Fibroblast of gingiva (primary cell): ENCODE measurements at regions not wholly inside any gene's neighbourhood (a gene's known extent, or its start where the extent isn't known, plus 50 kb on each side); places are given as distances from the start of the nearest gene placed in this dataset.

Experiments used
- DNase-seq: peaks from one replicate; pipeline ENCODE4 v3.0.0-alpha.2; 2011; ENCODE audit warnings: low read depth

DNA sequence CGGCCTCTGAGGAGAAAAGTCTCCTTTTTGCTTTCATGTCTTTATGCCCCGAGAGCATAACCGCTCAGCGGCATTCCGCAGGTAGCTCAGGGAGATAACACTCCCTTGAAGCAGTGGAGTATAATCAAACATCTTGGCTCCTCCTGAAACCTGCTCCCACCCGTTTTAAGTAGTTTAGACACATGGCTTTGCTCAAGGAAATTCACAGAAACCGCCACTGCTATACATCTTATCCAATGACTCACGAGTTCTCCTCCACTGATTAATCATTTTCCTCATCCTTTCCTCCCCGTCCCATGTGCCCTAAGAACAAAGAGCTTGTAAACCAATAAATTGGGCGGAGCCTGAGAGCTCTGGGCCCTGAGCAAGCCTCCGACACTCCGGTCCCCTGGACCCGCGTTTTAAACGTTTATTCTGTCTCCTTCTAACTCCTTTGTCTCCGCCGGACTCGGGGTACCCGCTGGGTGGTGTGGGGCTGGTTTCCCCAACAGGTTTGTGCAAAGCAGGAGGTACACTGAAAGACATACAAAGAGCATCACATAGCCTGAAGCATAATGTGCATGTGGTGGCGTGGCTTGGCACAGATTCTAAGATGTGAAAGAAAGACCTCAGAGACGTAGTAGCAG is 401.2 kb downstream of the TLL1 start:
- no peak for DNase-seq

DNA sequence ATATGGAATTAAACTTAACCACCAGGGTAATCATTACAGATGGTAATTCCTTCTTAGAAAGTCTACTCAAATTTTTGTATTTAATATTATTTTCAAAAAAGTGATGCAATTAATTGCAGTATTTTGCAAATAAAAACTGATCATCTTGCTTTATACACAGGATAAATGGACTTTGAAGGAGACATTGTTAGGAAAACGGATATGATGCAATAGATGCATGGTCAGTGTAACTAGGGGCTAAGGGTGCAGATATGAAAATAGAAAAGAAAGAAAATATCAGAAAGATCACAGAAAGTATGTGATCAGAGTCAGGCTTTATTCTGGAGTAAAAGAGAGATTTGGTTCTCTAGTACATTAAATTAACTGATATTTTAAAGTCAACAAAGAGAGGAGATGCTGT is 401.7 kb downstream of the TLL1 start:
- no peak for DNase-seq

DNA sequence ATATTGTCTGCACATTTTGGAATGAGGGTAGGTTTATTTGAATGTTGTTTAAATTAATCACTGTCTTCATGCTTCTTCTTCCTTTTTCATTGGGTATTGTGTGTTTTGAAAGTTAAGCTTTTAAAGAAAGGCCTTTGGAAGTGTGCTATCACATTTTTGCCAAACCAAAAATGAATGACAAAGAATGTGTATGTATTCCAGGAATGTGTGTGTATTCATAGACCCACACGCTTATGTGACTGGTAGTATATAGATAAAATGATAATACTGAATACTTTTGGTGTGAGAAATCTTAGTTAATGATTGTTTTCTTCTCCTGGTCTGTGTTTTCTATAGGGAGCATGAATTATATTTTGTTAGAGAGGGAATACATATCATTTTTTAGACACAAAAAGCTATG is 404.4 kb downstream of the TLL1 start:
- no peak for DNase-seq

DNA sequence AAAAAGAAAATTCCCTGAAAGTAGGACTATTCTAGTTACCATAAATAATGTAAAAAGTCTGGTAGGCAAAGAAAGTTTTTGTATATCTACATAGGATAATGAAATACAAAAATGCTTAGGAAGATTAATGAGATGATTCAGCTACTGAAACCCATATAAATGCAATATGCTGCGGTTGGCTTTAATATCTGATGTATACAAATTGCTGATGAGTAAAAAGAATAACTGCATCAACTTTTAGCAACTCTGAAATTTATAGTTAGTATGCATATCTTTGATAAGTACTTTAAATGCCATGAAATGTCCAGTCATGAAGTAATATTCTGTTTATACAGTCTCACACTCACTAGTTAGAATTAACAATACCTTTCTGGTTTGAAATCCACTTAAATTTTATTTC is 404.8 kb downstream of the TLL1 start:
- DNase-seq, result no peak

DNA sequence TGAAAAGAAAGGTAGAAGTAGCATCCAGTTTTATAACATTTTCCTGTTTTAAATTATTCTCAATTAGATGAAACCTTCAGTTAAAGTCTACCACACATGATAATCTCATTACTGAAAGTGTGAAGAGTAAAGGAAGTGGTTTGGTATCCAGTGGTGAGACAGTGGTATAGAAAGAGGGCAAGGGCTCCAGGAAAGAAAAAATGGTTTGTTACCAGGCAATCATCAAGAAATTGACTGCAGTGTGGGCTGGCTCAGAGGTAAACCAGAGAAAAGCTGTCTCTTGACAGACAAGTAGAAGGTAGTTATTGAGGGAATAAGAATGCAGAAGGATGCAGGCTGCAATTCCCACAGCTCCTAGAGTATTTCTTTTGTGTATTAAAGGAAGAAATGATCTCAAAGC is 406.2 kb downstream of the TLL1 start:
- no peak for DNase-seq

DNA sequence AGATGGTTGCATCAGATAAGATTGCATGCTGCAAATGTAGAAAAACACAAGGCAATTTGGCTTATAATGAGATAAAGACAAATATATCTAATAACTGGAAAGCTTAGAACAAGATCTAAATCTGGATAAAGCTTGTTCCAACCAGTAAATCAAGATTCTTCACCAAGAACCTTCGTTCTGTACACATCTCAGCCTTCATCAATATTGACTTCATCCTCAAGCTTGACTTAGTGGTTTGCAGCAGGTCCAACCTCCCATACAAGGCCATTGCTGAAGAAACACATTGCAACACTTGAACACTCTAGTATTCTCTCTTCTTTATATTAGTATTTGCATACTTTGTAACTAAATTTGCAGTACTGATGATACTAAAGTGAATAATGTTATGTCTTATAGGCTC is 407.6 kb downstream of the TLL1 start:
- DNase-seq, result no peak

DNA sequence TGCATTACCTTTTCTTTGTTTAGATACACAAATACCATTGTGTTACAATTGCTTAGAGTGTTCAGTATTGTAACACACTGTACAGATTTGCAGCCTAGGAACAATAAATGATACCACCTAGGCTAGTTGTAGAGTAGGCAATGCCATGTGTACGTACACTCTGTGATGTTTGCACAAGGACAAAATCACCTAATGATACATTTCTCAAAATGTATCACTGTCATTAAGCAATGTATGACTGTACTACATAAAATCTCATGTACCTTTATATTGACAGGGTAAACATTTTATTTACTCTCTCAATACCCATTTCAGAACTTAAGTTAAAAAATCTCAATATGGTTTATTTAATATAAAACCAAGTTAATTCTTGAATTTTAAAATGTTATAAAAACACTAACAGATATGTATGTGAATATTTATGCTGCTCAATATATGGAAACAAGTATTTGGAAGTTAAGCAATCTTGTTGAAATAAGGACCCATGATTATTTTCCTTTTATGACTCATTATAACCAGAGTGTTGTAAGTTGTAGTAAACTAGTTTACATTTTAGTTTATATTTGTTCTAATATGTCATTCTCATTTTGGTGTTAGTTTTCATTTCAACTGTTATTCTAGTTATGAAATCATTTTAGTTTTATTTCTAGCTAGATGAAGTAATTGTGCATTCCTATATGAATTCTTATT is 409.2 kb downstream of the TLL1 start:
- DNase-seq, result peak; percentile 18

DNA sequence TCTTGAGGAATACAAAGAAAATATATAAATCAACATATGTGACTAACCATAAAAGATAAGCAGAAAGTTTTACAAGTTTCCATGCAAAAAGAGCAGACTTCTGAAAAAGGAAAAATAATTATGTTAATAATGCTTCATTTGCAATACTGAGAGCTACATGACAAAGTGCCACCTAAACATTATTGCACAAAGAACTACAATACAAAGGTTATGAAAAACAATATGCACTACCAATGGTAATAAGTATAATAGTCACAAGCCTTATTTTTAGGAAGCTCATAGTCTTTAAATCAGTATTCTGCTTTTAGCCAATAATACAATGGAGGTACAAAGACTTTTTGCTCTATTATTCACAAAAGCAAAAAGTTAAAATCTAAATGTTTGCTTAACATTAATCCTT is 411.2 kb downstream of the TLL1 start:
- no peak for DNase-seq

DNA sequence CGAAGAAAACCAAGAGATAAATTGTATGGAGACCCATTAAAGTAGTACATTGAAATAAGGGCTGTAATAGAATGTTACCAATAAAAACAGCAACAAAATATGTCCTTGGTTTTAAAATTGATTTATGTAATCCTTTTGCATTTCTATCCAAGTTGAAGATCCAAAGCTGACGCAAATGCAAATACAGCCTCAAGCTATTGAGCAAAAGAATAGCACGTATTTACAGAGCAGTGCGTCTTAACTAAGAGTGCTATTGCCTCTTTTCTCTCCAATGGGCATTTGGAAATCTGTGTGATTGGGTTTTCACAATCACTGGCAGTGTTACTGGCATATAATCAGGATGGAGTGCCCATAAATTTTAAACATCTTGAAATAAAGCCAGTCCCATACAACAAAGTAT is 417.4 kb downstream of the TLL1 start:
- no peak for DNase-seq

DNA sequence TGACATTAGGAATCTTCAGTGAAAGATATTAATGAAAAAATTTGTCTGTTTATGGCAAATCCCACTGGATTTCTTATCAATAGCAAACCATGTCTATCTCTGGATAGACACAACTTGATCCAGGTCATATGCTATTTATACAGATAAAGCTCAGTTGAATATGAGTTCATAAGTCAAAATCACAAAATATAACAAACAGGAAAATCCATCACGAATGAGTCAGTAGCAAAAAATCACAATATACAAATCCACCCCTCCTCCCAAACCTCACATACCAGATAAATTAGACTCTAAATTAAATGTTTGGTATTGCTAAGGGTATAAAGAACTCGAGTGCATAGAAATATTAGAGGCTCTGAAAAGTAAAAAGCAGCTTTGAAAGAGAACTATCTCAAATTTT is 420.5 kb downstream of the TLL1 start:
- no peak for DNase-seq

DNA sequence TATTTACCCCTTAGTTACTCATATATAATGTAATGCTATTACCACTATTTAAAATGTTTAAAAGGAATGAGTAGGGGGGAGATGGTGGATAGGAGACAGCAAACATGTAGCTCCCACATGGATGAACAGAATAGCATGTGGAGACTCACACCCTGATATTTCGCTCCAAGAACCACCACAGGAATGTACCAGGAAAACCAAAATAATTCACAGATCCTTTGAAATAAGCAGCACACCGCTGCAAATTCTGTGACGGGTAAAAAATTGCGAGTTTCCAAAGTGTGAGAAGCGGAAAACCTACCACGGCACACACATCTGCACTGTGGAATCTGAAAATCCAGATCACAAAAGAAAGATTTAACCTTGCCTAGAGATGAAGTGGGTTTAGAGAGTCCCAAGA is 428.2 kb downstream of the TLL1 start:
- DNase-seq, result no peak

DNA sequence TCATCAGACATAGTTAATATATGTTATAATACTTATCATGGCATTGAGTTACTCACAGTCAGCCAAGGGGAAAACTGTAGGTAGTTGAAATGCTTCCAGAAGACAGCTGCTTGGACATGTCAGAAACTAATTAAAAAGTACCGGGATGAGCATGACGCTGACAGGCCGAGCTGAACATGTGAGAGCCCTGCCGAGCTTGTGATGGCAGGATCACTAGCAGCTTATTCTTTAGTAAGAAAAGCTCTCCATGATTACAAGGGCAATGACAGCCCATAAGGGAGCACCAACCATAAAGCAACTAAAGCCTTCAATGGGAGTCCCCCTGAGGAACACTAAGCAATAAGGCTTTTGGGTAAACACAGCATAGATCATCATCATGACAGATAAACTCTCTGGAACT is 435.6 kb downstream of the TLL1 start:
- no peak for DNase-seq

DNA sequence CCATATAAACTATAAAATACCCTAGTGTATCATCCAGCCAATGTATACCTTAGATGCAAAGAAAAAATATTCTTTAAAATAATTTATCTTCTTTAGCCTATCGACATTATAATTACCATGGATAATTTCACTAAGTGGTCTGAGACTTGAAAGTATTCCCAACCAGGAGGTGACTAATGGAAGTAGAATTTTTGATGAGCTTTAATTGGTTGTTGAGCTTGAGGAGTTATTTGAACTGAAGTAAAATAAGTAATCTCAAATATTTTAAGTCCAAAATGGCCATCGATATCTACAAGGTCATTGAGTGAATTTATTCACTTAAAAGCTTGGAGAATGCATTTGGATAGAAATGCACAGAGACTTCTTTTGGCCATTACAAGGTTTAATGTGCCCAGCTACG is 436.2 kb downstream of the TLL1 start:
- DNase-seq, result no peak

DNA sequence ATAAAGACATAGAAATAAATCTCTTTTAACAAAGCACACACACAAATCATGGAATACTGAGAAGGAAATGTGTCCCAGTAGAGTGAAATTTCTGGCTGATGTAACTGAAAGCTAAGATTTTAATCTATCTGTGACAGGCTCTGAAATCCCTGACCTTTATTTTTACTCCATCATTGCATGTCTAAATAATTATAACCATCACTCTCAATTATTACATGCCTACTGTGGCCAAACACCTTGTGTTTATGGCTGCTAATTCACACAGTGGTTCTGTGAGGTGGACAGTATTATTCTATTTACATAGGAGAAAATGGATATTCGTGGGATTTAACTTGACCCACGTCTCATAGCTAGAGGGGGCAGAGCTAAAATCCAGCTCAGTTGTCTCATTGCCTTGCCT is 438.1 kb downstream of the TLL1 start:
- no peak for DNase-seq

DNA sequence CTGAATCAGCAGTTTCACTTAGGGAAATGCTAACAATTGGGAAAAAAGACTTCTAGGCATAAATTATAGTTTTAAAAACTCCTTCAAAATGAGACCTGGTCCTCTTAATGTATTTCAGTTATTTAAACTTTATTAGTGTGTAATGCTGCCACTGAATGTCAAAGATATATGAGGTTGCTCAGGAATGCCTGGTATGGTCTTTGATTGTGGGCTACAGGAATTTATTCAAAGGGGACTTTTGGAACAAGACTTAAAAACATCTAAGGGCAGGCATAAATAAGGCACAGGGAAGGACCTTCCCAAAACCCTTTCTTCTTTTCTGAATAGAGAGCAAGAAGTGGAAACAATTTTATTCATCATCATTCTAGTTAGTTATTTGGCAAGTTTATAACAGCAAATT is 439.1 kb downstream of the TLL1 start:
- no peak for DNase-seq

DNA sequence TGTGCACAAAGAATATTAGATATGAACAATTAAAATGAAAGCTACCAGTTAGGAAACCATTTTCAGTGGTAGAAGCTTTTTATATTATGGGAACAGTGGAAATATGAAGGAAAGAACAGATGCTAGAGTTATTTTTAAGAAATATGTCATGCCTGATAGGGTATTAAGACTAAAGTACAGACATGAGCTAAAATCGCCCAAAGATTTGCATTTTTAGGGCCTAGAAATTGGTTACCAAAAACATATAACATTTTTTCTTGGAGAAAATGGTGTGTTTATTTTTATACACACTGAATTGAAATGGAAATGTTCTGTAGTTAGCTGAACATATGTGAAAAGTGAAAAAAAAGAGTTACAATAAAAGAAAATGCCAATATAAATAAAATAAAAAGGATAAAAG is 441.9 kb downstream of the TLL1 start:
- DNase-seq, result no peak

DNA sequence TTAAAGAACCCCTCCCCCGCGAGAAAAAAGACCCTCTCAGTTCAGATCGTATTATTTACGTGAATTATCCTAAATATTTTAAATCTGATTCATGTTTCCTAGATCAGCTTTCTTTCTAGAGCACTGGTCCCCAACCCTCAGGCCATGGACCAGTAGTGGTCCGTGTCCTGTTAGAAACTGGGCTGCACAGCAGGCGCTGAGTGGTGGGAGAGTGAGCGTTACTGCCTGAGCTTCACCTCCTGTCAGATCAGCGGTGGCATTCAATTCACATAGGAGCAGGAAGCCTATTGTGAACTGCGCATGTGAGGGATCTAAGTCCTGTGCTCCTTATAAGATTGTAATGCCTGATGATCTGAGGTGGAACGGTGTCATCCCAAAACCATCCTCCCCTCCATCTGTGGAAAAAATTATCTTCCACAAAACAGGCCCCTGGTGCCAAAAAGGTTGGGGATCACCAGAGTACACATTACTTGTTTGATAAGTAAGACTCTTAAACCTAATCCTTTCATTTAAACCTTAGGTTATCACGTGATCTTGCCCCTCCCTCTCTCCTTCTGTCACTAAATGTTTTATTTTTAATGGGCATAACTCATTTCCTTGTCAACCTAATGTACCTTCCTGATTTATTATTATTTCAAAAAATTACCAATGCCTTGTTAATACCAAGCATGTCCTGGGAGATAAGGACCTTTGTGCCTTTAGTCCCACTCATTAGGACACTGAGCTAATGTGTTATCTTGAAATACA is 442.9 kb downstream of the TLL1 start:
- DNase-seq, result no peak

DNA sequence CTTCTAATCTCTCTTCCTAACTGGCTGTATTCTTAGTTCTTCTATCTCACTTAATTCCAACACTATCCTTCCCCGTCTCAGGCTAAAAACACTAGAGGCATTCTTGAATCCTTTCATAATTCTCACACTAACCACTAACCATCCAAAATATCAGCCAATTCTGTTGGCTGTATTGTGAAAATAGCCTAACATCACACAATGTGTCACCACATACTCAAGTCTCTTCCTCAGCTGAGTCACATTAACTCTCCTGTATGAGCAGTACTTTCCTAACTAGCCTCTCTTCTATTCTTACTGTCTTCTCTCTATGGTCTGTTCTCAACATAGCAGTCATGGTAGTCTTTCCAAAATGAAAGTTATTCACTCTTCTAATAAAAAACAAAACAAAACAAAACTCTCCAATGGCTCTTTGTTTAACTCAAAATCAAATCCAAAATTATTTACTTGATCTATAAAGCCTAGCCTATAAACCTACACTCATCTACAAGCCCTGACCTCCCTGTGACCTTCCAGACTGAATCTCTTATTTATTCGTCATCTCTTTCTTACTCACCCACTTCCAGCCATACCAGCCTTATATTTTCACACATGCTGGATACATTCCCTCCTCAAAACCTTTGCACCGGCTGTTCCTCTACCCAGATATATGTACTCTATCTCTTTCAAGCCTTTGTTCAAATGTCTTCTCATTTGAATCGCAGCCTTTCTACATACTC is 445.9 kb downstream of the TLL1 start:
- DNase-seq, result peak; percentile 27

DNA sequence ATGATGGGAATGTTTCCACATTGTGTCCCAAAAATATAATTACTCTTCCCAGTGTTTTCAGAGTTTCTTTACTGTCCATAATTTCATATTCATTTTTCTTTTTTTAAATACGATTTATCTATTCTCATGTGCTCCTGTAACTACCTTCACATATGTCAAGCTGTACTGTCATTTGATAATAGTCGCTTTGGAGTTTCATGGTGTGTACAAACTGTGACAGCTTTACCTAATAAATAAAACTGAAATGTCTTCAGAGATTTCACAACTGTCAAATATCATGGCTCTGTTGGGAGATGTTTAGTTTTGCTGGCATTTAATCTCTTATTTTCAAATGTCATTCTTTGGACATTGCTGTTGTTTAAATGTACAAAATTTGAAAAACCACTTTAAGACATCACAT is 450.2 kb downstream of the TLL1 start:
- no peak for DNase-seq

DNA sequence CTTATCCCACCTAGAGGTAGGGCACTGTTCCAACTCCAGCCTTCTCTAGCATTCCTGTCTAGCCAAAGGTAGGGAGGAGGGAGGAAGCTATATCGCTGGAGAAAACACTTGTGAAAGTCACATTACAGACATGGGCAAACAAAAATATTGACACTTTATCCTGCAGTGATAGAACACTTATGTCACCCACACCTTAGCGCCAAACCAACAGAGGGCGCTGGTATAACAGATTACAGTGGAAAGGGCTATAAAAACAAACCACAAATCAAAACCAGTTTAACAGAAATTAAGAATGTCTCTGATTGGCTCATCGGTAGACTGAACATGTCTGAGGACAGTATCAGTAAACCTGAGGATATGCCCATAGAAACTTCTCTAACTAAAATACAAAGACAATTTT is 451.3 kb downstream of the TLL1 start:
- DNase-seq, result no peak

DNA sequence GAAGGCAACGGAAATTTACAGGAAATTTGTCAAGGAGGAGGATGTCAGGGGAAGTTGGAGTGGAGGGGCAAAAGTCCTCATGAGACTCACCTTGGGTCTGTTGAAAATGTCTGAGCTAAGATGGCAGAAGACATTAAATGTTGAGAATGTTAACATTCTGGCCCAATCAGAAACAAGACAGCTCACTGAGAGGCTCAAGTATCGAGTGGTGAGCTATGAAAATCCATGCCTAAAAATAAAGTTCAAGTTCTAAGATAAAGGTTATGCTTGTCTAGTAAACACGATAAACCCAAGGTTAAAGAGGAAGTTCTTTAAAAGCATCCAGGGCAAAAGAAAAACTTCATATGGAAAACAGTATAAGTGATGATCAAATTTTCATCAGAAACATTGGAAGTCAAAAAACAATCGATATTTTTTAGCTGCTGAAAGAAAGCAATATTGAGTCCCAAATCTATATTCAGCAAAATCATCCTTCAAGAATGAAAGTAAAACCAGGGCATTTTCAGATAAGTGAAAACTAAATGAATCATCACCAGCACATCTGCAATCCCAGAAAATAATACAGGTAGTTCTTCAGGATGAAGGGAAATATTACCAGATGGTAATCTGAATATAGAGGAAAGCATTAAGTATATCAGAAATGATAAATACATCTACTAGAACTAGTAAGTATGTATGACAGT is 462.4 kb downstream of the TLL1 start:
- no peak for DNase-seq

DNA sequence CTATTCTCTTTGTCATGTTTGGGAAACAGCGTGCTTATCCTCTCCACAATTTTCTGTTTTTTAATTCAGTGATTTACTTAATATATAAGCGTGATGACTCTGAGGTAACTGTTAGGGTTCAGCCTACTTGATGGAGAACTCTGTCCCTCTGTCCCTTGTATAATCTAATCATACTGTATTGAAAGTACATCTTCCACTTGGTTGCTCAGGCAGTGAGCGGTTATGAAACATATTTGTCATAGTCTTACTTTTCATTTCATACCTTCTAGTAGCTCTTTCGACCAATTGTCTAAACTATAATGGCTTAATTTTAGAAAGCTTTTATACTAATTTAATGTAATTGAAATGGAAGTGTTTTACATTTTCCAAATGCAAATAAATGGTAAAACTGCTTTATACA is 469.0 kb downstream of the TLL1 start:
- no peak for DNase-seq
